ENCODE measurements at regions not wholly inside any gene's neighbourhood (a gene's known extent, or its start where the extent isn't known, plus 50 kb on each side); places are given as distances from the start of the nearest gene placed in this dataset.

- Mint-ChIP-seq H3K4me1 (no peaks in the 10 kb centered on the region), H3K9me3 (no peaks in the 10 kb centered on the region), H3K4me3 (no peak overlapping the region), H3K27me3 (ENCODE audit: low read depth) (peaks cover 5% of the 10 kb centered on the region), H3K36me3 (ENCODE audit: low read depth) (peaks cover 20% of the 10 kb centered on the region), H3K27ac (no peak overlapping the region)
- no peak for TF ChIP-seq CTCF (IDR thresholded peaks at IDR 0.05; ENCODE audit: unreplicated experiment in 3 of 3)
Observed at GRCh38 chr14:71619472-71619871, 312.8 kb upstream of the RGS6 start.

GRCh38 chr14:71620401-71620800 lies 311.8 kb upstream of the RGS6 start:
- no peak overlapping the region for H3K27ac Mint-ChIP-seq
- no peak for TF ChIP-seq CTCF (IDR thresholded peaks at IDR 0.05; ENCODE audit: unreplicated experiment in 3 of 3)
- no peaks in the 10 kb centered on the region for H3K9me3 Mint-ChIP-seq
- peaks cover 23% of the 10 kb centered on the region for H3K36me3 Mint-ChIP-seq (ENCODE audit: low read depth)
- peaks cover 5% of the 10 kb centered on the region for H3K27me3 Mint-ChIP-seq (ENCODE audit: low read depth)
- no peak overlapping the region for H3K4me3 Mint-ChIP-seq
- H3K4me1 Mint-ChIP-seq = peaks cover 3% of the 10 kb centered on the region

GRCh38 chr14:71621276-71621675 lies 311.0 kb upstream of the RGS6 start:
- TF ChIP-seq CTCF (IDR thresholded peaks at IDR 0.05; ENCODE audit: unreplicated experiment in 3 of 3) = no peak
- peaks cover 5% of the 10 kb centered on the region for H3K4me1 Mint-ChIP-seq
- H3K4me3 Mint-ChIP-seq = no peak overlapping the region
- peaks cover 5% of the 10 kb centered on the region for H3K27me3 Mint-ChIP-seq (ENCODE audit: low read depth)
- H3K27ac Mint-ChIP-seq = peak overlapping the region in 1 of 3 experiments; percentile 13
- H3K9me3 Mint-ChIP-seq = no peaks in the 10 kb centered on the region
- peaks cover 25% of the 10 kb centered on the region for H3K36me3 Mint-ChIP-seq (ENCODE audit: low read depth)

GRCh38 chr14:71621980-71622605 lies 310.1 kb upstream of the RGS6 start:
- Mint-ChIP-seq H3K9me3 (no peaks in the 10 kb centered on the region), H3K36me3 (ENCODE audit: low read depth) (peaks cover 25% of the 10 kb centered on the region)
- no peak for TF ChIP-seq CTCF (IDR thresholded peaks at IDR 0.05; ENCODE audit: unreplicated experiment in 3 of 3)

GRCh38 chr14:71623939-71624338 lies 308.3 kb upstream of the RGS6 start:
- H3K27me3 Mint-ChIP-seq (ENCODE audit: low read depth) = peaks cover 5% of the 10 kb centered on the region
- no peak overlapping the region for H3K27ac Mint-ChIP-seq
- H3K4me1 Mint-ChIP-seq = peaks cover 11% of the 10 kb centered on the region
- peaks cover 30% of the 10 kb centered on the region for H3K36me3 Mint-ChIP-seq (ENCODE audit: low read depth)
- TF ChIP-seq CTCF (IDR thresholded peaks at IDR 0.05; ENCODE audit: unreplicated experiment in 3 of 3) = no peak
- no peak overlapping the region for H3K4me3 Mint-ChIP-seq
- H3K9me3 Mint-ChIP-seq = peaks cover 4% of the 10 kb centered on the region

More at GRCh38 chr14:71621980-71622605, 310.1 kb upstream of the RGS6 start:
- H3K4me1 Mint-ChIP-seq = peaks cover 5% of the 10 kb centered on the region
- H3K27me3 Mint-ChIP-seq (ENCODE audit: low read depth) = peaks cover 5% of the 10 kb centered on the region
- H3K4me3 Mint-ChIP-seq = no peak overlapping the region
- H3K27ac Mint-ChIP-seq = peak overlapping the region in 1 of 3 experiments; percentile 13

- no peak for TF ChIP-seq CTCF (IDR thresholded peaks at IDR 0.05; ENCODE audit: unreplicated experiment in 3 of 3)
- Mint-ChIP-seq H3K27ac (peak overlapping the region; percentile 66 to 88 (median 73)), H3K4me1 (peaks cover 15% of the 10 kb centered on the region), H3K9me3 (peaks cover 4% of the 10 kb centered on the region), H3K36me3 (ENCODE audit: low read depth) (peaks cover 31% of the 10 kb centered on the region), H3K27me3 (ENCODE audit: low read depth) (peaks cover 5% of the 10 kb centered on the region), H3K4me3 (peak overlapping the region in 1 of 3 experiments; percentile 20)
Observed at GRCh38 chr14:71625175-71625574, 307.1 kb upstream of the RGS6 start.
